ENCODE measurements at regions not wholly inside any gene's neighbourhood (a gene's known extent, or its start where the extent isn't known, plus 50 kb on each side); places are given as distances from the start of the nearest gene placed in this dataset.

- Histone ChIP-seq H3K36me3 (replicated peaks in 1 of 2; ENCODE audit: control insufficient read depth in 1 of 2, insufficient read depth in 2 of 2, low read length in 2 of 2) (no peaks in the 10 kb centered on the region), H3K4me2 (ENCODE audit: low read depth, low read length) (no peak overlapping the region), H2AFZ (ENCODE audit: low read length) (no peak overlapping the region), H3K9me3 (ENCODE audit: low read length) (no peaks in the 10 kb centered on the region), H3K79me2 (ENCODE audit: insufficient read depth, low read length) (no peaks in the 10 kb centered on the region), H3K4me3 (replicated peaks in 1 of 3; ENCODE audit: insufficient read depth in 1 of 3, low read depth in 2 of 3, low read length in 3 of 3) (no peak overlapping the region), H3K4me1 (ENCODE audit: insufficient read depth, low read length) (no peaks in the 10 kb centered on the region), H3K27me3 (ENCODE audit: control insufficient read depth in 1 of 2, insufficient read depth in 2 of 2, low read length in 2 of 2) (no peaks in the 10 kb centered on the region), H3K27ac (ENCODE audit: extremely low read length, insufficient read depth, low read length) (no peak overlapping the region), H3K9ac (ENCODE audit: insufficient read depth, low read depth, low read length) (no peak overlapping the region), H4K20me1 (ENCODE audit: insufficient read depth, low read length) (no peaks in the 10 kb centered on the region)
- DNase-seq (ENCODE audit: low spot score) (no peak), ATAC-seq (no peak), FAIRE-seq (no peak)
- TF ChIP-seq U2AF2 (IDR thresholded peaks at IDR 0.05; ENCODE audit: low read depth, low read length) (no peak), SP2 (CRISPR knock-in tag; IDR thresholded peaks at IDR 0.05) (no peak), ZNF33A (CRISPR knock-in tag; IDR thresholded peaks at IDR 0.05; ENCODE audit: borderline replicate concordance) (no peak), ZFP62 (CRISPR knock-in tag; IDR thresholded peaks at IDR 0.05) (no peak), JUND (CRISPR knock-in tag; IDR thresholded peaks at IDR 0.05) (no peak), SRSF1 (optimal IDR thresholded peaks at IDR 0.05; ENCODE audit: low read depth, low read length) (no peak), ZNF83 (CRISPR knock-in tag; IDR thresholded peaks at IDR 0.05; ENCODE audit: borderline replicate concordance) (no peak), RXRB (CRISPR knock-in tag; IDR thresholded peaks at IDR 0.05; ENCODE audit: borderline replicate concordance) (no peak), ZNF329 (CRISPR knock-in tag; IDR thresholded peaks at IDR 0.05; ENCODE audit: low read depth) (no peak), SP5 (CRISPR knock-in tag; IDR thresholded peaks at IDR 0.05; ENCODE audit: borderline replicate concordance, low read depth) (no peak), SUZ12 (IDR thresholded peaks at IDR 0.05; ENCODE audit: low read depth, low read length) (no peak)
- in situ Hi-C loops (cut with HindIII; ENCODE audit: extremely low pct_ligation_motif_present, low pct_unique_long_range_greater_than_20kb): no loop called here
- ChIA-PET CTCF (ENCODE audit: low intra/inter-chr PET ratio, low total read pairs) (no interaction called here), POLR2A (no interaction called here)
- WGBS (ENCODE audit: low lambda C conversion rate): 5% methylated on average over 3 of the region's 3 CpGs
- intact Hi-C loops (cut with micrococcal nuclease; ENCODE audit: unreplicated experiment): no loop called here
- no TSS peak for BruUV-seq (replicated peaks)
Observed at GRCh38 chrX:23228454-23228853, 106.2 kb upstream of the PTCHD1 start.

- Histone ChIP-seq H3K4me1 (ENCODE audit: insufficient read depth, low read length) (no peaks in the 10 kb centered on the region), H3K36me3 (replicated peaks in 1 of 2; ENCODE audit: control insufficient read depth in 1 of 2, insufficient read depth in 2 of 2, low read length in 2 of 2) (no peaks in the 10 kb centered on the region), H3K4me2 (ENCODE audit: low read depth, low read length) (no peak overlapping the region), H3K27ac (ENCODE audit: extremely low read length, insufficient read depth, low read length) (no peak overlapping the region), H3K9ac (ENCODE audit: insufficient read depth, low read depth, low read length) (no peak overlapping the region), H3K79me2 (ENCODE audit: insufficient read depth, low read length) (no peaks in the 10 kb centered on the region), H3K9me3 (ENCODE audit: low read length) (no peaks in the 10 kb centered on the region), H4K20me1 (ENCODE audit: insufficient read depth, low read length) (no peaks in the 10 kb centered on the region), H3K27me3 (ENCODE audit: control insufficient read depth in 1 of 2, insufficient read depth in 2 of 2, low read length in 2 of 2) (no peaks in the 10 kb centered on the region), H3K4me3 (replicated peaks in 1 of 3; ENCODE audit: insufficient read depth in 1 of 3, low read depth in 2 of 3, low read length in 3 of 3) (no peak overlapping the region), H2AFZ (ENCODE audit: low read length) (no peak overlapping the region)
- intact Hi-C loops (cut with micrococcal nuclease; ENCODE audit: unreplicated experiment): no loop called here
- no peak for TF ChIP-seq ZFX (CRISPR knock-in tag; IDR thresholded peaks at IDR 0.05; ENCODE audit: low read depth)
- no peak for FAIRE-seq
- ATAC-seq: no peak
- WGBS (ENCODE audit: low lambda C conversion rate): no CpG with 5 or more reads among the region's 5 CpGs
- in situ Hi-C loops (cut with HindIII; ENCODE audit: extremely low pct_ligation_motif_present, low pct_unique_long_range_greater_than_20kb): no loop called here
- CTCF ChIA-PET (ENCODE audit: low intra/inter-chr PET ratio, low total read pairs): no interaction called here
- no peak for DNase-seq (ENCODE audit: low spot score)
- no TSS peak for BruUV-seq (replicated peaks)
- POLR2A ChIA-PET: no interaction called here
Observed at GRCh38 chrX:23228950-23229448, 105.7 kb upstream of the PTCHD1 start.
